Smooth muscle cell (in vitro differentiated cells): ENCODE measurements at regions not wholly inside any gene's neighbourhood (a gene's known extent, or its start where the extent isn't known, plus 50 kb on each side); places are given as distances from the start of the nearest gene placed in this dataset.

Source experiments
- DNase-seq: peaks from one replicate; lab custom pipeline; 2025; ENCODE audit not compliant: unreplicated experiment; lab: John Stamatoyannopoulos, UW
- H2AFZ ChIP-seq: fragments of 200-600 bp; sonication (generic); 2 replicates; pipeline ENCODE4 v1.6.0; 2016; ENCODE audit warnings: antibody characterized with exemption, low read depth, mild to moderate bottlenecking
- H3F3A ChIP-seq: fragments of 200-600 bp; sonication (generic); 2 replicates; pipeline ENCODE4 v1.6.0; 2017; ENCODE audit warnings: antibody characterized with exemption, low read depth
- H3K27ac ChIP-seq: fragments of 200-600 bp; sonication (generic); 2 replicates; pipeline ENCODE4 v1.5.1; 2016; ENCODE audit warnings: low read depth, mild to moderate bottlenecking
- H3K27me3 ChIP-seq: fragments of 200-600 bp; sonication (generic); 2 replicates; pipeline ENCODE4 v1.6.1; 2016; ENCODE audit warnings: low read depth, mild to moderate bottlenecking
- H3K36me3 ChIP-seq: fragments of 200-600 bp; sonication (generic); 2 replicates; pipeline ENCODE4 v1.5.1; 2016; ENCODE audit warnings: low read depth
- H3K4me1 ChIP-seq: fragments of 200-600 bp; sonication (generic); 2 replicates; pipeline ENCODE4 v1.5.1; 2016; ENCODE audit warnings: low read depth
- H3K4me2 ChIP-seq: fragments of 200-600 bp; sonication (generic); 2 replicates; pipeline ENCODE4 v1.6.0; 2016; ENCODE audit warnings: mild to moderate bottlenecking
- H3K4me3 ChIP-seq: fragments of 200-600 bp; sonication (generic); 2 replicates; pipeline ENCODE4 v1.5.1; 2016; ENCODE audit warnings: mild to moderate bottlenecking
- H3K79me2 ChIP-seq: fragments of 200-600 bp; sonication (generic); 2 replicates; pipeline ENCODE4 v1.6.0; 2016; ENCODE audit warnings: low read depth, mild to moderate bottlenecking
- H3K9ac ChIP-seq: fragments of 200-600 bp; sonication (generic); 2 replicates; pipeline ENCODE4 v1.6.0; 2016; ENCODE audit warnings: low read depth
- H3K9me3 ChIP-seq: fragments of 200-600 bp; sonication (generic); replicated peaks from 2 replicates; pipeline ENCODE4 v1.5.1; 2016; ENCODE audit warnings: low read depth
- H4K20me1 ChIP-seq: fragments of 200-600 bp; sonication (generic); 2 replicates; pipeline ENCODE4 v1.6.0; 2016; ENCODE audit warnings: low read depth
- CTCF ChIP-seq: fragments of 200-600 bp; sonication (generic); IDR thresholded peaks from 2 replicates; pipeline ENCODE4 v1.5.1; 2017; ENCODE audit warnings: borderline replicate concordance, mild to moderate bottlenecking, antibody characterized with exemption; ENCODE audit not compliant: insufficient read depth, poor library complexity, severe bottlenecking
- WGBS: methylation state at CpG from one replicate; pipeline ENCODE4 v1.1.7; 2016; ENCODE audit warnings: low lambda C conversion rate; 5-methylcytosine and 5-hydroxymethylcytosine counted together

GRCh38 chr4:12244973-12245372 is 816.3 kb upstream of the HS3ST1 start:
- 39% methylated on average over 3 of the region's 3 CpGs for WGBS
- TF ChIP-seq CTCF: no peak
- no peaks in the 10 kb centered on the region for H3K9me3 ChIP-seq

GRCh38 chr4:12242354-12242753 is 813.7 kb upstream of the HS3ST1 start:
- Histone ChIP-seq H3K27ac (no peak overlapping the region), H3K4me3 (no peak overlapping the region), H3K79me2 (no peaks in the 10 kb centered on the region), H3K9ac (no peak overlapping the region), H3K36me3 (no peaks in the 10 kb centered on the region), H3K4me2 (no peak overlapping the region), H3K4me1 (no peaks in the 10 kb centered on the region), H2AFZ (no peak overlapping the region), H3K9me3 (no peaks in the 10 kb centered on the region), H3F3A (no peaks in the 10 kb centered on the region), H3K27me3 (no peaks in the 10 kb centered on the region), H4K20me1 (no peaks in the 10 kb centered on the region)
- DNase-seq: no peak
- TF ChIP-seq CTCF: no peak
- 57% methylated on average over 2 of the region's 2 CpGs for WGBS

More at GRCh38 chr4:12244973-12245372, 816.3 kb upstream of the HS3ST1 start:
- Histone ChIP-seq H3K4me1 (no peaks in the 10 kb centered on the region), H2AFZ (no peak overlapping the region), H4K20me1 (no peaks in the 10 kb centered on the region), H3F3A (no peaks in the 10 kb centered on the region), H3K79me2 (no peaks in the 10 kb centered on the region), H3K4me3 (no peak overlapping the region), H3K27me3 (no peaks in the 10 kb centered on the region), H3K4me2 (no peak overlapping the region), H3K9ac (no peak overlapping the region), H3K36me3 (no peaks in the 10 kb centered on the region), H3K27ac (no peak overlapping the region)
- no peak for DNase-seq

GRCh38 chr4:12239897-12240636 is 811.4 kb upstream of the HS3ST1 start:
- no peak overlapping the region for H3K27ac ChIP-seq
- H3K4me2 ChIP-seq: no peak overlapping the region
- no peaks in the 10 kb centered on the region for H3K4me1 ChIP-seq
- DNase-seq: no peak
- H4K20me1 ChIP-seq: no peaks in the 10 kb centered on the region
- H3K9ac ChIP-seq: no peak overlapping the region
- no peaks in the 10 kb centered on the region for H3K79me2 ChIP-seq
- no peaks in the 10 kb centered on the region for H3F3A ChIP-seq
- 60% methylated on average over 3 of the region's 3 CpGs for WGBS
- H3K4me3 ChIP-seq: no peak overlapping the region
- no peak for TF ChIP-seq CTCF
- H3K9me3 ChIP-seq: no peaks in the 10 kb centered on the region
- H3K27me3 ChIP-seq: no peaks in the 10 kb centered on the region
- H2AFZ ChIP-seq: no peak overlapping the region
- H3K36me3 ChIP-seq: no peaks in the 10 kb centered on the region

- Histone ChIP-seq H3K79me2 (no peaks in the 10 kb centered on the region), H2AFZ (no peak overlapping the region), H4K20me1 (no peaks in the 10 kb centered on the region), H3K27me3 (no peaks in the 10 kb centered on the region), H3K9me3 (no peaks in the 10 kb centered on the region), H3F3A (no peaks in the 10 kb centered on the region), H3K4me3 (no peak overlapping the region), H3K9ac (no peak overlapping the region), H3K4me1 (no peaks in the 10 kb centered on the region), H3K4me2 (no peak overlapping the region), H3K27ac (no peak overlapping the region), H3K36me3 (no peaks in the 10 kb centered on the region)
- TF ChIP-seq CTCF: no peak
- no peak for DNase-seq
- WGBS: 87% methylated on average over 6 of the region's 6 CpGs
Observed at GRCh38 chr4:12231098-12231497, 802.4 kb upstream of the HS3ST1 start.
